SK-N-SH (cell line): ENCODE measurements at regions not wholly inside any gene's neighbourhood (a gene's known extent, or its start where the extent isn't known, plus 50 kb on each side); places are given as distances from the start of the nearest gene placed in this dataset.

Experiments
- CTCF ChIA-PET: fragments of 300-600, 350-600 bp; formaldehyde crosslinking; extraction: SDS; loops from one replicate; lab custom pipeline; 2021; lab: Yijun Ruan, JAX
- POLR2A ChIA-PET: fragments of 350-600 bp; sonication (Branson Sonifier 250); formaldehyde crosslinking; extraction: SDS; loops from one replicate; lab custom pipeline; 2020; ENCODE audit warnings: antibody characterized with exemption, inconsistent platforms; lab: Yijun Ruan, JAX
- DNase-seq: peaks from one replicate; pipeline ENCODE4 v3.0.0; 2012
- H2AFZ ChIP-seq: fragments of 200-600 bp; sonication (generic); 2 replicates; pipeline ENCODE4 v1.8.1; 2016; ENCODE audit warnings: antibody characterized with exemption, mild to moderate bottlenecking, low read depth
- H3F3A ChIP-seq: fragments of 200-600 bp; sonication (generic); replicated peaks from 2 replicates; pipeline ENCODE3; 2016; ENCODE audit warnings: antibody characterized with exemption, mild to moderate bottlenecking; ENCODE audit not compliant: insufficient read depth
- H3K27ac ChIP-seq, 2 experiments: fragments of 200-500 bp in 1 of 2; fragments of 200-600 bp in 1 of 2; sonication (Bioruptor generic) in 1 of 2; sonication (generic), shearing (Covaris generic) in 1 of 2; 2 replicates each; pipeline versions ENCODE4 v1.5.1 to v1.6.1; 2014 to 2016; ENCODE audit warnings: low read depth in 2 of 2, inconsistent platforms in 1 of 2, low read length in 1 of 2, mild to moderate bottlenecking in 1 of 2, mixed read lengths in 1 of 2
- H3K27me3 ChIP-seq: fragments of 200-600 bp; sonication (generic), shearing (Covaris generic); 2 replicates; pipeline ENCODE4 v1.6.1; 2016; ENCODE audit warnings: mixed run types; ENCODE audit not compliant: insufficient read depth
- H3K36me3 ChIP-seq, 2 experiments: fragments of 200-500 bp in 1 of 2; fragments of 200-600 bp in 1 of 2; sonication (Bioruptor generic) in 1 of 2; sonication (generic) in 1 of 2; replicated peaks in 1 of 2; 2 replicates each; pipeline versions ENCODE3 to v1.5.1; 2014 to 2016; ENCODE audit warnings: low read length in 1 of 2, mild to moderate bottlenecking in 1 of 2; ENCODE audit not compliant: insufficient read depth in 2 of 2, control insufficient read depth in 1 of 2
- H3K4me1 ChIP-seq, 2 experiments: fragments of 200-500 bp in 1 of 2; fragments of 200-600 bp in 1 of 2; sonication (Bioruptor generic) in 1 of 2; sonication (generic), shearing (Covaris generic) in 1 of 2; 2 replicates each; pipeline versions ENCODE4 v1.5.1 to v1.6.1; 2014 to 2016; ENCODE audit warnings: low read depth in 1 of 2, low read length in 1 of 2, mixed run types in 1 of 2; ENCODE audit not compliant: insufficient read depth in 2 of 2, control insufficient read depth in 1 of 2
- H3K4me2 ChIP-seq: fragments of 200-600 bp; sonication (generic), shearing (Covaris generic); 2 replicates; pipeline ENCODE4 v1.6.1; 2017; ENCODE audit warnings: mixed run types
- H3K4me3 ChIP-seq, 2 experiments: fragments of 200-500 bp in 1 of 2; fragments of 200-600 bp in 1 of 2; sonication (Bioruptor generic) in 1 of 2; sonication (generic), shearing (Covaris generic) in 1 of 2; 2 replicates each; pipeline versions ENCODE4 v1.5.1 to v1.8.1; 2014 to 2016; ENCODE audit warnings: low read depth in 2 of 2, inconsistent platforms in 1 of 2, low read length in 1 of 2, mild to moderate bottlenecking in 1 of 2, mixed read lengths in 1 of 2, moderate library complexity in 1 of 2
- H3K79me2 ChIP-seq: fragments of 200-600 bp; sonication (generic); 2 replicates; pipeline ENCODE4 v1.8.1; 2017; ENCODE audit warnings: mild to moderate bottlenecking; ENCODE audit not compliant: insufficient read depth
- H3K9ac ChIP-seq: fragments of 200-600 bp; sonication (generic); 2 replicates; pipeline ENCODE4 v1.6.1; 2017; ENCODE audit warnings: mixed run types
- H3K9me2 ChIP-seq: fragments of 200-600 bp; sonication (generic); 2 replicates; pipeline ENCODE4 v1.6.1; 2017; ENCODE audit warnings: mixed run types
- H3K9me3 ChIP-seq: fragments of 200-600 bp; sonication (generic); 2 replicates; pipeline ENCODE4 v1.6.1; 2017; ENCODE audit warnings: mixed run types, mild to moderate bottlenecking, moderate library complexity
- H4K20me1 ChIP-seq: fragments of 200-600 bp; sonication (generic); 2 replicates; pipeline ENCODE4 v1.6.1; 2017; ENCODE audit warnings: mild to moderate bottlenecking, mixed run types; ENCODE audit not compliant: insufficient read depth
- EZH2phosphoT487 ChIP-seq: fragments of 200-600 bp; sonication (generic); IDR thresholded peaks from 2 replicates; pipeline ENCODE4 v1.6.1; 2017; ENCODE audit warnings: low read depth, mixed run types, mild to moderate bottlenecking, antibody characterized with exemption, moderate library complexity, borderline replicate concordance
- FOSL2 ChIP-seq: IDR thresholded peaks from 2 replicates; pipeline ENCODE4 v1.4.0; 2012; ENCODE audit warnings: low read depth, mild to moderate bottlenecking, moderate library complexity, borderline replicate concordance
- FOXM1 ChIP-seq: IDR thresholded peaks from 2 replicates; pipeline ENCODE4 v1.4.0; 2012; ENCODE audit warnings: low read depth, mild to moderate bottlenecking
- GABPA ChIP-seq: IDR thresholded peaks from 2 replicates; pipeline ENCODE4 v1.4.0; 2012; ENCODE audit warnings: low read depth, mild to moderate bottlenecking
- GATA2 ChIP-seq: sonication (generic); formaldehyde crosslinking; IDR thresholded peaks from 2 replicates; pipeline ENCODE4 v1.5.0; 2020; ENCODE audit warnings: mild to moderate bottlenecking, missing genetic modification reagents
- MXI1 ChIP-seq: IDR thresholded peaks from 2 replicates; pipeline ENCODE4 v1.6.1; 2012; ENCODE audit warnings: mild to moderate bottlenecking, low read depth, low read length, improper control_type of control experiment
- NFIC ChIP-seq: IDR thresholded peaks from 2 replicates; pipeline ENCODE4 v1.4.0; 2012; ENCODE audit warnings: borderline replicate concordance
- POLR2AphosphoS5 ChIP-seq: IDR thresholded peaks from 2 replicates; pipeline ENCODE4 v1.6.1; 2012; ENCODE audit warnings: low read depth, low read length
- RAD21 ChIP-seq: IDR thresholded peaks from 2 replicates; pipeline ENCODE4 v1.6.1; 2012; ENCODE audit warnings: mild to moderate bottlenecking, low read length
- RXRA ChIP-seq: IDR thresholded peaks from 2 replicates; pipeline ENCODE4 v1.4.0; 2012; ENCODE audit warnings: low read depth, mild to moderate bottlenecking, borderline replicate concordance
- SIN3A ChIP-seq: IDR thresholded peaks from 2 replicates; pipeline ENCODE4 v1.6.1; 2012; ENCODE audit warnings: low read depth, mild to moderate bottlenecking, low read length, moderate library complexity, borderline replicate concordance
- SMC3 ChIP-seq: IDR thresholded peaks from 2 replicates; pipeline ENCODE4 v1.6.1; 2012; ENCODE audit warnings: low read depth, low read length, improper control_type of control experiment
- TAF1 ChIP-seq: IDR thresholded peaks from 2 replicates; pipeline ENCODE4 v1.6.1; 2012; ENCODE audit warnings: low read depth, mild to moderate bottlenecking, low read length, moderate library complexity, borderline replicate concordance
- TCF12 ChIP-seq: IDR thresholded peaks from 2 replicates; pipeline ENCODE4 v1.4.0; 2012
- TEAD4 ChIP-seq: IDR thresholded peaks from 2 replicates; pipeline ENCODE4 v1.4.0; 2012; ENCODE audit warnings: mild to moderate bottlenecking, borderline replicate concordance; ENCODE audit not compliant: insufficient read depth
- WGBS: methylation state at CpG from one replicate; pipeline ENCODE4 v1.1.6; 2017; ENCODE audit warnings: low lambda C conversion rate; 5-methylcytosine and 5-hydroxymethylcytosine counted together
- TF ChIP-seq, protein P1 (sequence below): fragments of 200-600 bp; sonication (generic); IDR thresholded peaks from 2 replicates; pipeline ENCODE4 v1.6.1; 2017; ENCODE audit warnings: antibody characterized with exemption, mild to moderate bottlenecking, moderate library complexity
- TF ChIP-seq, protein P2 (sequence below): IDR thresholded peaks from 2 replicates; pipeline ENCODE4 v1.6.1; 2012; ENCODE audit warnings: mild to moderate bottlenecking, low read depth, low read length, moderate library complexity
- TF ChIP-seq, protein P3 (sequence below): IDR thresholded peaks from 2 replicates; pipeline ENCODE4; 2012

DNA sequence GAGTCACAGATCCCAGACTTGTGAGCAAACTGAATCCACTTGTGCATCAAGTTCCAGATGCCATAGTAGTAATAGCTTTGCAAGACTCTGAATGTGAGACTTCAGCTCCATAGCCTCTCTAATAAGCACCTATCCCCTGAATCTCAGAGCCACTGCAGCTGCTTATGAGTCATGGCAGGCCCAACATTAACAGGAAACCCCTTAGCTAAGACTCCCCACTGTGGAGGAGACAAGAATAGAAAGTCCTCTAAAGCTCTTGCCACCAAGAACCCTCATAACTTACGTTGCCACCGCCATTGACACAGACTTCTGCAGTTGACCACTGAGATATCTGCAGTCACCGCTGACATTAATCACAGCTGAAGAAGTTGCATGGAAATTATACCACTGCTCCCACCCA, 62.9 kb upstream of the PDE3A start:
- H3K9ac ChIP-seq, result no peak overlapping the region
- no peaks in the 10 kb centered on the region for H3K9me2 ChIP-seq
- H3K36me3 ChIP-seq, result no peaks in the 10 kb centered on the region
- no peaks in the 10 kb centered on the region for H3K79me2 ChIP-seq
- no peak overlapping the region for H3K4me2 ChIP-seq
- TF ChIP-seq FOXM1, result no peak
- TF ChIP-seq EZH2phosphoT487, result no peak
- TF ChIP-seq SMC3, result no peak
- TF ChIP-seq, protein P1, sequence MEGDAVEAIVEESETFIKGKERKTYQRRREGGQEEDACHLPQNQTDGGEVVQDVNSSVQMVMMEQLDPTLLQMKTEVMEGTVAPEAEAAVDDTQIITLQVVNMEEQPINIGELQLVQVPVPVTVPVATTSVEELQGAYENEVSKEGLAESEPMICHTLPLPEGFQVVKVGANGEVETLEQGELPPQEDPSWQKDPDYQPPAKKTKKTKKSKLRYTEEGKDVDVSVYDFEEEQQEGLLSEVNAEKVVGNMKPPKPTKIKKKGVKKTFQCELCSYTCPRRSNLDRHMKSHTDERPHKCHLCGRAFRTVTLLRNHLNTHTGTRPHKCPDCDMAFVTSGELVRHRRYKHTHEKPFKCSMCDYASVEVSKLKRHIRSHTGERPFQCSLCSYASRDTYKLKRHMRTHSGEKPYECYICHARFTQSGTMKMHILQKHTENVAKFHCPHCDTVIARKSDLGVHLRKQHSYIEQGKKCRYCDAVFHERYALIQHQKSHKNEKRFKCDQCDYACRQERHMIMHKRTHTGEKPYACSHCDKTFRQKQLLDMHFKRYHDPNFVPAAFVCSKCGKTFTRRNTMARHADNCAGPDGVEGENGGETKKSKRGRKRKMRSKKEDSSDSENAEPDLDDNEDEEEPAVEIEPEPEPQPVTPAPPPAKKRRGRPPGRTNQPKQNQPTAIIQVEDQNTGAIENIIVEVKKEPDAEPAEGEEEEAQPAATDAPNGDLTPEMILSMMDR, result no peak
- TF ChIP-seq GATA2, result no peak
- TF ChIP-seq MXI1, result no peak
- TF ChIP-seq TEAD4, result no peak
- no peak for TF ChIP-seq RAD21
- TF ChIP-seq, protein P2, sequence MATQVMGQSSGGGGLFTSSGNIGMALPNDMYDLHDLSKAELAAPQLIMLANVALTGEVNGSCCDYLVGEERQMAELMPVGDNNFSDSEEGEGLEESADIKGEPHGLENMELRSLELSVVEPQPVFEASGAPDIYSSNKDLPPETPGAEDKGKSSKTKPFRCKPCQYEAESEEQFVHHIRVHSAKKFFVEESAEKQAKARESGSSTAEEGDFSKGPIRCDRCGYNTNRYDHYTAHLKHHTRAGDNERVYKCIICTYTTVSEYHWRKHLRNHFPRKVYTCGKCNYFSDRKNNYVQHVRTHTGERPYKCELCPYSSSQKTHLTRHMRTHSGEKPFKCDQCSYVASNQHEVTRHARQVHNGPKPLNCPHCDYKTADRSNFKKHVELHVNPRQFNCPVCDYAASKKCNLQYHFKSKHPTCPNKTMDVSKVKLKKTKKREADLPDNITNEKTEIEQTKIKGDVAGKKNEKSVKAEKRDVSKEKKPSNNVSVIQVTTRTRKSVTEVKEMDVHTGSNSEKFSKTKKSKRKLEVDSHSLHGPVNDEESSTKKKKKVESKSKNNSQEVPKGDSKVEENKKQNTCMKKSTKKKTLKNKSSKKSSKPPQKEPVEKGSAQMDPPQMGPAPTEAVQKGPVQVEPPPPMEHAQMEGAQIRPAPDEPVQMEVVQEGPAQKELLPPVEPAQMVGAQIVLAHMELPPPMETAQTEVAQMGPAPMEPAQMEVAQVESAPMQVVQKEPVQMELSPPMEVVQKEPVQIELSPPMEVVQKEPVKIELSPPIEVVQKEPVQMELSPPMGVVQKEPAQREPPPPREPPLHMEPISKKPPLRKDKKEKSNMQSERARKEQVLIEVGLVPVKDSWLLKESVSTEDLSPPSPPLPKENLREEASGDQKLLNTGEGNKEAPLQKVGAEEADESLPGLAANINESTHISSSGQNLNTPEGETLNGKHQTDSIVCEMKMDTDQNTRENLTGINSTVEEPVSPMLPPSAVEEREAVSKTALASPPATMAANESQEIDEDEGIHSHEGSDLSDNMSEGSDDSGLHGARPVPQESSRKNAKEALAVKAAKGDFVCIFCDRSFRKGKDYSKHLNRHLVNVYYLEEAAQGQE, result no peak
- TF ChIP-seq NFIC, result no peak
- TF ChIP-seq GABPA, result no peak
- no peak for TF ChIP-seq TAF1
- TF ChIP-seq TCF12, result no peak
- TF ChIP-seq SIN3A, result no peak
- TF ChIP-seq FOSL2, result no peak
- TF ChIP-seq, protein P3, sequence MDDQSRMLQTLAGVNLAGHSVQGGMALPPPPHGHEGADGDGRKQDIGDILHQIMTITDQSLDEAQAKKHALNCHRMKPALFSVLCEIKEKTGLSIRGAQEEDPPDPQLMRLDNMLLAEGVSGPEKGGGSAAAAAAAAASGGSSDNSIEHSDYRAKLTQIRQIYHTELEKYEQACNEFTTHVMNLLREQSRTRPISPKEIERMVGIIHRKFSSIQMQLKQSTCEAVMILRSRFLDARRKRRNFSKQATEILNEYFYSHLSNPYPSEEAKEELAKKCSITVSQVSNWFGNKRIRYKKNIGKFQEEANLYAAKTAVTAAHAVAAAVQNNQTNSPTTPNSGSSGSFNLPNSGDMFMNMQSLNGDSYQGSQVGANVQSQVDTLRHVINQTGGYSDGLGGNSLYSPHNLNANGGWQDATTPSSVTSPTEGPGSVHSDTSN, result no peak
- TF ChIP-seq POLR2AphosphoS5, result no peak
- TF ChIP-seq RXRA, result no peak
- POLR2A ChIA-PET, result no interaction called here
- no peak for DNase-seq
- H3K9me3 ChIP-seq, result no peaks in the 10 kb centered on the region
- CTCF ChIA-PET, result interaction anchor here (0.6 kb wide), 1 partner anchor 26 kb away, joined by 3 read pairs; no protein-coding TSS in a partner anchor
- no peak overlapping the region for H3K4me3 ChIP-seq
- H3F3A ChIP-seq, result no peaks in the 10 kb centered on the region
- 80% methylated on average over 3 of the region's 3 CpGs for WGBS
- H3K4me1 ChIP-seq, result no peaks in the 10 kb centered on the region
- no peak overlapping the region for H3K27ac ChIP-seq
- no peaks in the 10 kb centered on the region for H4K20me1 ChIP-seq
- no peaks in the 10 kb centered on the region for H3K27me3 ChIP-seq
- H2AFZ ChIP-seq, result no peak overlapping the region
